ENCODE measurements at regions not wholly inside any gene's neighbourhood (a gene's known extent, or its start where the extent isn't known, plus 50 kb on each side); places are given as distances from the start of the nearest gene placed in this dataset.

DNA sequence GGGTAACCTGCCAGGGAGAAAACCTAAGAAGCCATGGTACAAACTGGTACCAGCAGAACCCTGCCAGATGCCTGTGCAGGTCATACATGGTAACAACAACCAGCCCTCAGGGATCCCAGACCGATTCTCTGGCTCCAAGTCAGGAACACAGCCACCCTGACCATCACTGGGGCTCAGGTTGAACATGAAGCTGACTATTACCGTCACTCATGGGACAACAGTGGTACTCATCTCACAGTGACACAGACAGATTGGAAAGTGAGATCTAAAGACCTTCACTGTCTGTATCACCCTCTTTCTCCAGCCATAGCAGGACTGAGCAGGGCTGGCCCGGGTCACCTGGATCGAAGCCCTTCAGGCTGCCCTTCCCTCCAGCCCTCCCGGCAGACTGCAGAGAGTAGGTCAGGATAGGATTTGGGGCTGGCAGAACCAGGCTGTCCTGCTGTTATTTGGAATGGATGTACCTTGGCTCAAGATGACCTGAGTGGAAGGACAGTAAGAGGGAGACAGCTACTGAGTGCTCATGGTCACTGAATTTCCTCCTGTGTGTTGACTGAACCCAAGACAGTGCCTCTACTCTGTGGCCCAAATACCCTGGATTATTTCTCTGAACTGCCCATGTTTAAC is 94.7 kb downstream of the GGTLC2 start:
- ChIA-PET CTCF (interaction anchor here (0.6 to 4.2 kb wide), 4 partner anchors 14 to 325 kb away, joined by 3 to 21 read pairs (median 3); no protein-coding TSS in a partner anchor), POLR2A (no interaction called here)
- Histone ChIP-seq H3K27ac (ENCODE audit: extremely low read depth, low read depth, low read length) (no peak overlapping the region), H3K36me3 (ENCODE audit: control insufficient read depth in 2 of 2, insufficient read depth in 1 of 2, low read length in 2 of 2) (no peaks in the 10 kb centered on the region), H3K4me1 (ENCODE audit: control insufficient read depth, insufficient read depth, low read length) (no peaks in the 10 kb centered on the region), H3K4me3 (ENCODE audit: low read depth, low read length) (no peak overlapping the region), H3K9me3 (ENCODE audit: control insufficient read depth, insufficient read depth, low read depth, low read length) (no peaks in the 10 kb centered on the region)
- TF ChIP-seq ZBTB7A (tag by site-specific recombination; IDR thresholded peaks at IDR 0.05; ENCODE audit: low read depth) (no peak), ZNF202 (tag by site-specific recombination; IDR thresholded peaks at IDR 0.05; ENCODE audit: borderline replicate concordance) (no peak), ZNF629 (tag by site-specific recombination; IDR thresholded peaks at IDR 0.05) (no peak)
- TF ChIP-seq, protein P1, sequence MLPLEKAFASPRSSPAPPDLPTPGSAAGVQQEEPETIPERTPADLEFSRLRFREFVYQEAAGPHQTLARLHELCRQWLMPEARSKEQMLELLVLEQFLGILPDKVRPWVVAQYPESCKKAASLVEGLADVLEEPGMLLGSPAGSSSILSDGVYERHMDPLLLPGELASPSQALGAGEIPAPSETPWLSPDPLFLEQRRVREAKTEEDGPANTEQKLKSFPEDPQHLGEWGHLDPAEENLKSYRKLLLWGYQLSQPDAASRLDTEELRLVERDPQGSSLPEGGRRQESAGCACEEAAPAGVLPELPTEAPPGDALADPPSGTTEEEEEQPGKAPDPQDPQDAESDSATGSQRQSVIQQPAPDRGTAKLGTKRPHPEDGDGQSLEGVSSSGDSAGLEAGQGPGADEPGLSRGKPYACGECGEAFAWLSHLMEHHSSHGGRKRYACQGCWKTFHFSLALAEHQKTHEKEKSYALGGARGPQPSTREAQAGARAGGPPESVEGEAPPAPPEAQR (tag by site-specific recombination; IDR thresholded peaks at IDR 0.05) = no peak

DNA sequence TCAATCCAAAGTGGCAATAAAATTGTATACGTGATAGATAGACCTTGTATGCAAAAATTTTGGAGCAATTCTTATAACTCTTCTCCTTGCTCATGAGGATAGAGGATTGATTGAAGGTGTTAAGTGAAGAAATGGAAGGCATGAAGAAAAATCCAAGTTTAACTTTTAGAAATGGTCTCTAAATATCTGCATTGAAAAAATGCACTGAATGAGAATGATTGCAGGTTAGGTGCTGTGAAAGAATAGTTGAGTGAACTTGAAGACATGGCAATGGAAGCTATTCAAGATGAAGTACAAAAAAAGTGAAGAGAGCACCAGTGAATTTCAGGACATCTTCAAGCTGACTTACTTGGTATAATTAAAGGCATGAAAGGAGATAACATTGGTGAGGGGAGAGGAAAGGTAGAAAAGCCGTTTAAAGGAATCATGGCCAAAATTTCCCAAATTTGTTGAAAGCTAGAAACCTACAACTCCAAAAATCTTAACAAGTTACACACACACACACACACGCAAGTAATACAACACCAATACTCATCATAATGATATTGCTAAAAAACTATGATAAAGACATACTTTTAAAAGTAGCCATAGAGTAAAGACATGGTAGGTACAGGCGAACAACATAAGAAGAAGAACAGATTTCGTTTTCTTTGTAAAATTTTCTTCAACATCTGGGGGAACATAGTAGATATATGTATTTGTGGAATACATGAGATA is 96.3 kb downstream of the GGTLC2 start:
- CTCF ChIA-PET = interaction anchor here (0.6 to 6.8 kb wide), 5 partner anchors 13 to 394 kb away, joined by 3 to 46 read pairs (median 5); no protein-coding TSS in a partner anchor
- Histone ChIP-seq H3K4me1 (ENCODE audit: control insufficient read depth, insufficient read depth, low read length) (no peaks in the 10 kb centered on the region), H3K4me3 (ENCODE audit: low read depth, low read length) (no peak overlapping the region), H3K36me3 (ENCODE audit: control insufficient read depth in 2 of 2, insufficient read depth in 1 of 2, low read length in 2 of 2) (no peaks in the 10 kb centered on the region), H3K9me3 (ENCODE audit: control insufficient read depth, insufficient read depth, low read depth, low read length) (no peaks in the 10 kb centered on the region), H3K27ac (ENCODE audit: extremely low read depth, low read depth, low read length) (no peak overlapping the region)
- TF ChIP-seq ZNF629 (tag by site-specific recombination; IDR thresholded peaks at IDR 0.05) (no peak), MZF1 (tag by site-specific recombination; IDR thresholded peaks at IDR 0.05; ENCODE audit: borderline replicate concordance) (no peak), ZNF768 (tag by site-specific recombination; IDR thresholded peaks at IDR 0.05) (no peak)
- POLR2A ChIA-PET = no interaction called here

DNA sequence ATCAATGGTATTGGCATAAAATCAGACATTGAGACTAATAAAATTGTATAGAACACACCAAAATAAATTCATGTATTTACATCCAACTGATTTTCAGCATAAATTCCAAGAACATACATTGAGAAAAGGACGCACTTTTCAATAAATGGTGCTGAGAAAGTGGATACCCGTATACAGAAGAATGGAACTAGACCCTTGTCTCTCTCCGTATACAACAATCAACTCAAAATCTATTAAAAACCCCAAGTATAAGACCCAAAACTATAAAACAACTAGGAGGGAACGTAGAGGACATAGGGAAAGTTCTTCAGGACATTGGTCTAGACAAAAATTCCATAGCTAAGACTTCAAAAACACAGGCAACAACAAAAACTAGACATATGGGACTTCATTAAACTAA is 97.4 kb downstream of the GGTLC2 start:
- ChIA-PET CTCF (interaction anchor here (0.6 to 6.8 kb wide), 9 partner anchors 12 to 383 kb away, joined by 3 to 46 read pairs (median 5); no protein-coding TSS in a partner anchor), POLR2A (no interaction called here)
- Histone ChIP-seq H3K36me3 (ENCODE audit: control insufficient read depth in 2 of 2, insufficient read depth in 1 of 2, low read length in 2 of 2) (no peaks in the 10 kb centered on the region), H3K4me1 (ENCODE audit: control insufficient read depth, insufficient read depth, low read length) (no peaks in the 10 kb centered on the region), H3K4me3 (ENCODE audit: low read depth, low read length) (no peak overlapping the region), H3K27ac (ENCODE audit: extremely low read depth, low read depth, low read length) (no peak overlapping the region), H3K9me3 (ENCODE audit: control insufficient read depth, insufficient read depth, low read depth, low read length) (no peaks in the 10 kb centered on the region)
- TF ChIP-seq ZNF701 (tag by site-specific recombination; IDR thresholded peaks at IDR 0.05) (no peak), SP2 (tag by site-specific recombination; IDR thresholded peaks at IDR 0.05) (no peak), EGR2 (tag by site-specific recombination; IDR thresholded peaks at IDR 0.05; ENCODE audit: low read depth) (no peak), ZNF654 (tag by site-specific recombination; IDR thresholded peaks at IDR 0.05; ENCODE audit: low read depth) (no peak)

DNA sequence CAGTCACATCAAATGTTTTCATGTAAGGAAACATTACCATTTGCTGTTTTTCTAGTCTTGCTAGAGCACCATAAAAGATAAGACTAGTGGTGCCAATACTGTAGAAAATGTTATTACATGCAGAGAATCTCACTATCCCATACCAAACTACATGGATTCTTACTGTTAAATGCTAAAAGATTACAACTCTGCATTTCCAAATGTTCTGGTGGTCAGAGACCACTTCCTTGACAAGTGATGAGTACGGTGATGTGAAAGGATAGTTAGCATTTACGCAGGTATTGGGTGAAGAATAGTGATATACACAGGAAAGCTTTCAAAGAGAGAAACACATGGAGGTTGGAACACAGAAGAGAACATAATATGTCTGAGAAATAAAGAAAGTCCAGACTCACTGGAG is 98.2 kb downstream of the GGTLC2 start:
- ChIA-PET POLR2A (no interaction called here), CTCF (interaction anchor here (0.6 to 6.8 kb wide), 12 partner anchors 11 to 382 kb away, joined by 3 to 46 read pairs (median 4); no protein-coding TSS in a partner anchor)
- H3K4me1 ChIP-seq (ENCODE audit: control insufficient read depth, insufficient read depth, low read length) = no peaks in the 10 kb centered on the region
- no peak overlapping the region for H3K4me3 ChIP-seq (ENCODE audit: low read depth, low read length)
- no peaks in the 10 kb centered on the region for H3K36me3 ChIP-seq (ENCODE audit: control insufficient read depth in 2 of 2, insufficient read depth in 1 of 2, low read length in 2 of 2)
- no peak overlapping the region for H3K27ac ChIP-seq (ENCODE audit: extremely low read depth, low read depth, low read length)
- no peaks in the 10 kb centered on the region for H3K9me3 ChIP-seq (ENCODE audit: control insufficient read depth, insufficient read depth, low read depth, low read length)
- TF ChIP-seq ZNF302 (tag by site-specific recombination; IDR thresholded peaks at IDR 0.05; ENCODE audit: low read depth) (no peak), KLF8 (tag by site-specific recombination; IDR thresholded peaks at IDR 0.05) (no peak), ZFP41 (tag by site-specific recombination; IDR thresholded peaks at IDR 0.05; ENCODE audit: borderline replicate concordance) (no peak), ZNF561 (tag by site-specific recombination; IDR thresholded peaks at IDR 0.05; ENCODE audit: borderline replicate concordance) (no peak), ZNF660 (tag by site-specific recombination; IDR thresholded peaks at IDR 0.05) (no peak)
- TF ChIP-seq, protein P2, sequence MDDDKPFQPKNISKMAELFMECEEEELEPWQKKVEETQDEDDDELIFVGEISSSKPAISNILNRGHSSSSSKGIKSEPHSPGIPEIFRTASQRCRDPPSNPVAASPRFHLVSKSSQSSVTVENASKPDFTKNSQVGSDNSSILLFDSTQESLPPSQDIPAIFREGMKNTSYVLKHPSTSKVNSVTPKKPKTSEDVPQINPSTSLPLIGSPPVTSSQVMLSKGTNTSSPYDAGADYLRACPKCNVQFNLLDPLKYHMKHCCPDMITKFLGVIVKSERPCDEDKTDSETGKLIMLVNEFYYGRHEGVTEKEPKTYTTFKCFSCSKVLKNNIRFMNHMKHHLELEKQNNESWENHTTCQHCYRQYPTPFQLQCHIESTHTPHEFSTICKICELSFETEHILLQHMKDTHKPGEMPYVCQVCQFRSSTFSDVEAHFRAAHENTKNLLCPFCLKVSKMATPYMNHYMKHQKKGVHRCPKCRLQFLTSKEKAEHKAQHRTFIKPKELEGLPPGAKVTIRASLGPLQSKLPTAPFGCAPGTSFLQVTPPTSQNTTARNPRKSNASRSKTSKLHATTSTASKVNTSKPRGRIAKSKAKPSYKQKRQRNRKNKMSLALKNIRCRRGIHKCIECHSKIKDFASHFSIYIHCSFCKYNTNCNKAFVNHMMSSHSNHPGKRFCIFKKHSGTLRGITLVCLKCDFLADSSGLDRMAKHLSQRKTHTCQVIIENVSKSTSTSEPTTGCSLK (tag by site-specific recombination; IDR thresholded peaks at IDR 0.05) = no peak
- TF ChIP-seq, protein P3, sequence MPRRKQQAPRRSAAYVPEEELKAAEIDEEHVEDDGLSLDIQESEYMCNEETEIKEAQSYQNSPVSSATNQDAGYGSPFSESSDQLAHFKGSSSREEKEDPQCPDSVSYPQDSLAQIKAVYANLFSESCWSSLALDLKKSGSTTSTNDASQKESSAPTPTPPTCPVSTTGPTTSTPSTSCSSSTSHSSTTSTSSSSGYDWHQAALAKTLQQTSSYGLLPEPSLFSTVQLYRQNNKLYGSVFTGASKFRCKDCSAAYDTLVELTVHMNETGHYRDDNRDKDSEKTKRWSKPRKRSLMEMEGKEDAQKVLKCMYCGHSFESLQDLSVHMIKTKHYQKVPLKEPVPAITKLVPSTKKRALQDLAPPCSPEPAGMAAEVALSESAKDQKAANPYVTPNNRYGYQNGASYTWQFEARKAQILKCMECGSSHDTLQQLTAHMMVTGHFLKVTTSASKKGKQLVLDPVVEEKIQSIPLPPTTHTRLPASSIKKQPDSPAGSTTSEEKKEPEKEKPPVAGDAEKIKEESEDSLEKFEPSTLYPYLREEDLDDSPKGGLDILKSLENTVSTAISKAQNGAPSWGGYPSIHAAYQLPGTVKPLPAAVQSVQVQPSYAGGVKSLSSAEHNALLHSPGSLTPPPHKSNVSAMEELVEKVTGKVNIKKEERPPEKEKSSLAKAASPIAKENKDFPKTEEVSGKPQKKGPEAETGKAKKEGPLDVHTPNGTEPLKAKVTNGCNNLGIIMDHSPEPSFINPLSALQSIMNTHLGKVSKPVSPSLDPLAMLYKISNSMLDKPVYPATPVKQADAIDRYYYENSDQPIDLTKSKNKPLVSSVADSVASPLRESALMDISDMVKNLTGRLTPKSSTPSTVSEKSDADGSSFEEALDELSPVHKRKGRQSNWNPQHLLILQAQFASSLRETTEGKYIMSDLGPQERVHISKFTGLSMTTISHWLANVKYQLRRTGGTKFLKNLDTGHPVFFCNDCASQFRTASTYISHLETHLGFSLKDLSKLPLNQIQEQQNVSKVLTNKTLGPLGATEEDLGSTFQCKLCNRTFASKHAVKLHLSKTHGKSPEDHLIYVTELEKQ (tag by site-specific recombination; IDR thresholded peaks at IDR 0.05; ENCODE audit: borderline replicate concordance) = no peak
- TF ChIP-seq, protein P4, sequence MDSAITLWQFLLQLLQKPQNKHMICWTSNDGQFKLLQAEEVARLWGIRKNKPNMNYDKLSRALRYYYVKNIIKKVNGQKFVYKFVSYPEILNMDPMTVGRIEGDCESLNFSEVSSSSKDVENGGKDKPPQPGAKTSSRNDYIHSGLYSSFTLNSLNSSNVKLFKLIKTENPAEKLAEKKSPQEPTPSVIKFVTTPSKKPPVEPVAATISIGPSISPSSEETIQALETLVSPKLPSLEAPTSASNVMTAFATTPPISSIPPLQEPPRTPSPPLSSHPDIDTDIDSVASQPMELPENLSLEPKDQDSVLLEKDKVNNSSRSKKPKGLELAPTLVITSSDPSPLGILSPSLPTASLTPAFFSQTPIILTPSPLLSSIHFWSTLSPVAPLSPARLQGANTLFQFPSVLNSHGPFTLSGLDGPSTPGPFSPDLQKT (IDR thresholded peaks at IDR 0.05; ENCODE audit: borderline replicate concordance, low read depth, low read length) = no peak

All from HEK293 (cell line).